B cell (primary cell): ENCODE measurements at regions not wholly inside any gene's neighbourhood (a gene's known extent, or its start where the extent isn't known, plus 50 kb on each side); places are given as distances from the start of the nearest gene placed in this dataset.

Experiments used
- EZH2 ChIP-seq: IDR thresholded peaks from 2 replicates; pipeline ENCODE4 v1.6.1; 2012; ENCODE audit warnings: borderline replicate concordance, low read depth, mild to moderate bottlenecking, moderate library complexity, low read length; ENCODE audit not compliant: insufficient read depth, poor library complexity, severe bottlenecking
- TF ChIP-seq, protein P1 (sequence below): fragments of 200-600 bp; IDR thresholded peaks from one replicate; pipeline ENCODE4 v1.8.0; 2022; ENCODE audit warnings: antibody characterized with exemption, mild to moderate bottlenecking

DNA sequence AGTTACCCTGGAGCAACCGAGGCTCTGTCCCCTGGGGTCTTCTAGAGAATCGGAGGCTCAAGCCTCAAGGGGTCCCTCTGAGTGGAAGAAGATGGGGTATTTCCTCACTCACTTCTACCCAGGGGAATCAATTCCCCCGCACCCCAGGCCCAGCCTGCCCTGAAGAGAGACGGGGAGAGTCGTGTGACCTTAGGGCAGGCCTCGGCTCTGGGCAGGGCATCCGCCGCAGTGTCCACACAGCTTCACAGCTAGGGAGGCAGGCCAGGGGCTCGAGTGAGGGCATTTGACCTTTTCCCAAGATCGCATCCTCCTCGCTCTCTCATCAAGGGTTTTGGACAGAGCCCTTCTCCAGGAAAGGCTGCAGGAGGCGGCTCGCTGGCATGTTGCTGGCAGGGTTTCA is 57.9 kb upstream of the CNOT6 start:
- TF ChIP-seq, protein P1, sequence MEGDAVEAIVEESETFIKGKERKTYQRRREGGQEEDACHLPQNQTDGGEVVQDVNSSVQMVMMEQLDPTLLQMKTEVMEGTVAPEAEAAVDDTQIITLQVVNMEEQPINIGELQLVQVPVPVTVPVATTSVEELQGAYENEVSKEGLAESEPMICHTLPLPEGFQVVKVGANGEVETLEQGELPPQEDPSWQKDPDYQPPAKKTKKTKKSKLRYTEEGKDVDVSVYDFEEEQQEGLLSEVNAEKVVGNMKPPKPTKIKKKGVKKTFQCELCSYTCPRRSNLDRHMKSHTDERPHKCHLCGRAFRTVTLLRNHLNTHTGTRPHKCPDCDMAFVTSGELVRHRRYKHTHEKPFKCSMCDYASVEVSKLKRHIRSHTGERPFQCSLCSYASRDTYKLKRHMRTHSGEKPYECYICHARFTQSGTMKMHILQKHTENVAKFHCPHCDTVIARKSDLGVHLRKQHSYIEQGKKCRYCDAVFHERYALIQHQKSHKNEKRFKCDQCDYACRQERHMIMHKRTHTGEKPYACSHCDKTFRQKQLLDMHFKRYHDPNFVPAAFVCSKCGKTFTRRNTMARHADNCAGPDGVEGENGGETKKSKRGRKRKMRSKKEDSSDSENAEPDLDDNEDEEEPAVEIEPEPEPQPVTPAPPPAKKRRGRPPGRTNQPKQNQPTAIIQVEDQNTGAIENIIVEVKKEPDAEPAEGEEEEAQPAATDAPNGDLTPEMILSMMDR: no peak
- TF ChIP-seq EZH2: no peak
